Mesenchymal stem cell (in vitro differentiated cells and primary cell): ENCODE measurements at regions not wholly inside any gene's neighbourhood (a gene's known extent, or its start where the extent isn't known, plus 50 kb on each side); places are given as distances from the start of the nearest gene placed in this dataset.

Experiments
- DNase-seq: peaks from one replicate; pipeline ENCODE4 v3.0.0-alpha.2; 2013
- H2AFZ ChIP-seq: one replicate; pipeline ENCODE4 v1.6.1; 2013; ENCODE audit warnings: low read depth, mild to moderate bottlenecking, control low read depth, inconsistent platforms, low read length, moderate library complexity
- H2AK5ac ChIP-seq: 2 replicates; pipeline ENCODE4 v1.6.1; 2013; ENCODE audit warnings: low read length, moderate library complexity, mild to moderate bottlenecking, inconsistent platforms; ENCODE audit not compliant: severe bottlenecking
- H2BK120ac ChIP-seq: one replicate; pipeline ENCODE4 v1.6.1; 2013; ENCODE audit warnings: low read depth, mild to moderate bottlenecking, inconsistent platforms, low read length, moderate library complexity
- H2BK12ac ChIP-seq, 2 experiments: one replicate each; pipeline ENCODE4 v1.6.1; 2013; ENCODE audit warnings: inconsistent platforms in 2 of 2, low read length in 2 of 2, mild to moderate bottlenecking in 2 of 2, moderate library complexity in 2 of 2, control low read depth in 1 of 2
- H2BK15ac ChIP-seq: one replicate; pipeline ENCODE4 v1.6.1; 2013; ENCODE audit warnings: mild to moderate bottlenecking, low read depth, inconsistent platforms; ENCODE audit not compliant: poor library complexity, severe bottlenecking
- H2BK5ac ChIP-seq: 2 replicates; pipeline ENCODE4 v1.6.1; 2013; ENCODE audit warnings: low read depth, mild to moderate bottlenecking, low read length, control low read depth, inconsistent platforms; ENCODE audit not compliant: poor library complexity, severe bottlenecking
- H3K14ac ChIP-seq, 2 experiments: one replicate each; pipeline ENCODE4 v1.6.1; 2013; ENCODE audit warnings: inconsistent platforms in 2 of 2, low read length in 2 of 2, control low read depth in 1 of 2, mild to moderate bottlenecking in 1 of 2, moderate library complexity in 1 of 2
- H3K18ac ChIP-seq, 2 experiments: one replicate each; pipeline ENCODE4 v1.6.1; 2013; ENCODE audit warnings: inconsistent platforms in 2 of 2, low read length in 2 of 2, control low read depth in 1 of 2, low read depth in 1 of 2, mild to moderate bottlenecking in 1 of 2
- H3K23ac ChIP-seq, 2 experiments: one replicate each; pipeline ENCODE4 v1.6.1; 2013; ENCODE audit warnings: inconsistent platforms in 2 of 2, low read length in 2 of 2, mild to moderate bottlenecking in 2 of 2, moderate library complexity in 2 of 2, control low read depth in 1 of 2
- H3K27ac ChIP-seq: 2 replicates; pipeline ENCODE4 v1.5.1; 2013; ENCODE audit warnings: mild to moderate bottlenecking, moderate library complexity, low read length, control low read depth, inconsistent platforms; ENCODE audit not compliant: poor library complexity, severe bottlenecking
- H3K27me3 ChIP-seq, 2 experiments: 2 replicates each; pipeline versions ENCODE4 v1.6.1 to v1.7.0; 2013; ENCODE audit warnings: low read length in 2 of 2, mild to moderate bottlenecking in 2 of 2, moderate library complexity in 2 of 2, control low read depth in 1 of 2, inconsistent platforms in 1 of 2; ENCODE audit not compliant: control insufficient read depth in 1 of 2, insufficient read depth in 1 of 2
- H3K36me3 ChIP-seq, 2 experiments: 2 replicates each; pipeline versions ENCODE4 v1.6.1 to v1.7.0; 2013; ENCODE audit warnings: low read length in 2 of 2, control low read depth in 1 of 2, inconsistent platforms in 1 of 2, low read depth in 1 of 2, mild to moderate bottlenecking in 1 of 2; ENCODE audit not compliant: insufficient read depth in 2 of 2, control insufficient read depth in 1 of 2
- H3K4ac ChIP-seq, 2 experiments: one replicate each; pipeline ENCODE4 v1.6.1; 2013; ENCODE audit warnings: inconsistent platforms in 2 of 2, low read length in 2 of 2, mild to moderate bottlenecking in 2 of 2, moderate library complexity in 2 of 2, control low read depth in 1 of 2, low read depth in 1 of 2
- H3K4me1 ChIP-seq: 2 replicates; pipeline ENCODE4 v1.6.1; 2013; ENCODE audit warnings: low read depth, low read length, control low read depth; ENCODE audit not compliant: control insufficient read depth, insufficient read depth
- H3K4me2 ChIP-seq: 2 replicates; pipeline ENCODE4 v1.6.1; 2013; ENCODE audit warnings: low read length, mild to moderate bottlenecking, inconsistent platforms; ENCODE audit not compliant: poor library complexity, severe bottlenecking
- H3K4me3 ChIP-seq, 2 experiments: 2 replicates each; pipeline versions ENCODE4 v1.5.1 to v1.7.0; 2013; ENCODE audit warnings: low read length in 2 of 2, mild to moderate bottlenecking in 2 of 2, control low read depth in 1 of 2, low read depth in 1 of 2; ENCODE audit not compliant: insufficient read depth in 1 of 2
- H3K79me1 ChIP-seq: replicated peaks from 2 replicates; pipeline ENCODE4 v1.6.1; 2013; ENCODE audit warnings: mild to moderate bottlenecking, control low read depth, low read length, inconsistent platforms; ENCODE audit not compliant: poor library complexity, severe bottlenecking
- H3K9ac ChIP-seq: 2 replicates; pipeline ENCODE4 v1.7.0; 2013; ENCODE audit warnings: mild to moderate bottlenecking, low read length, moderate library complexity
- H3K9me3 ChIP-seq: 2 replicates; pipeline ENCODE4 v1.7.0; 2013; ENCODE audit warnings: mild to moderate bottlenecking, low read length; ENCODE audit not compliant: control insufficient read depth
- H4K8ac ChIP-seq: one replicate; pipeline ENCODE4 v1.6.1; 2013; ENCODE audit warnings: inconsistent platforms, mild to moderate bottlenecking, low read length, moderate library complexity
- H4K91ac ChIP-seq: one replicate; pipeline ENCODE4 v1.6.1; 2013; ENCODE audit warnings: mild to moderate bottlenecking, low read length, inconsistent platforms
- WGBS: methylation state at CpG from one replicate; pipeline ENCODE4 v1.1.7; 2013; ENCODE audit warnings: mixed read lengths; 5-methylcytosine and 5-hydroxymethylcytosine counted together

DNA sequence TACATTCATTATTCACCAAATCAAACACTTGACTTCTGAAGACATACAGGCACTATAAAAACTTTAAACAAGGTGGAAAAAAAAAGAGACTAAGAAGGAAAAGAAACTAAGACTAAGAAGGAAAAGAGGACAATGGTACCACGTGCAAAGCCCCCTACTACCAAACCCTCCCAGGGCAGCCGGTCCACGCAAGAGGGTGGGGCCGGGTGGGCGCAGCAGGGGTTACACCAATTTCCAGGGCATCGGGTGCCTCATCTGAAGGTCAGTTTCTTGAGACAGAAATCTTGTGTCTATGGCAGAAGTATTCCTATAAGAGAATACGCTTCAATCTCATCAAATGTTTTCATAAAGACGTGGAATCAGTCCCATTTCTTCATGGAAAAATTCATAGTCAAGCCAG is 131.5 kb downstream of the NUFIP1 start:
- no peak for DNase-seq
- Histone ChIP-seq H2AFZ (no peak overlapping the region), H3K23ac (no peak overlapping the region), H3K4me2 (no peak overlapping the region), H4K8ac (no peak overlapping the region), H4K91ac (no peak overlapping the region), H2BK5ac (no peak overlapping the region), H3K4me1 (peaks cover 9% of the 10 kb centered on the region), H3K4ac (no peak overlapping the region), H3K4me3 (no peak overlapping the region), H3K79me1 (no peaks in the 10 kb centered on the region), H3K27ac (no peak overlapping the region), H2BK12ac (no peak overlapping the region), H3K27me3 (no peaks in the 10 kb centered on the region), H2BK120ac (no peak overlapping the region), H3K18ac (no peak overlapping the region), H3K36me3 (no peaks in the 10 kb centered on the region), H3K9ac (no peak overlapping the region), H2BK15ac (no peak overlapping the region), H3K9me3 (no peaks in the 10 kb centered on the region), H2AK5ac (no peak overlapping the region), H3K14ac (no peak overlapping the region)
- 81% methylated on average over 4 of the region's 8 CpGs for WGBS

- Histone ChIP-seq H2BK12ac (no peak overlapping the region), H3K27me3 (no peaks in the 10 kb centered on the region), H3K9ac (no peak overlapping the region), H3K9me3 (no peaks in the 10 kb centered on the region), H2BK120ac (no peak overlapping the region), H3K36me3 (no peaks in the 10 kb centered on the region), H3K4me2 (no peak overlapping the region), H4K91ac (no peak overlapping the region), H2BK15ac (no peak overlapping the region), H3K4me1 (peaks cover 9% of the 10 kb centered on the region), H3K4ac (no peak overlapping the region), H3K18ac (no peak overlapping the region), H3K4me3 (no peak overlapping the region), H3K23ac (no peak overlapping the region), H3K14ac (no peak overlapping the region), H4K8ac (no peak overlapping the region), H2AFZ (no peak overlapping the region), H2BK5ac (no peak overlapping the region), H2AK5ac (no peak overlapping the region), H3K79me1 (no peaks in the 10 kb centered on the region), H3K27ac (no peak overlapping the region)
- 89% methylated on average over 3 of the region's 4 CpGs for WGBS
- DNase-seq: no peak
These were observed 132.2 kb downstream of the NUFIP1 start for GRCh38 chr13:44857061-44857460.

- H3K4me1 ChIP-seq: peaks cover 9% of the 10 kb centered on the region
- no peak overlapping the region for H2BK12ac ChIP-seq
- H3K4me3 ChIP-seq: no peak overlapping the region
- H2AK5ac ChIP-seq: peak overlapping the region; percentile 28
- H3K9ac ChIP-seq: no peak overlapping the region
- no peak overlapping the region for H3K14ac ChIP-seq
- no peak overlapping the region for H3K27ac ChIP-seq
- H3K18ac ChIP-seq: no peak overlapping the region
- no peak overlapping the region for H3K23ac ChIP-seq
- no peaks in the 10 kb centered on the region for H3K36me3 ChIP-seq
- no peak overlapping the region for H4K8ac ChIP-seq
- no peaks in the 10 kb centered on the region for H3K27me3 ChIP-seq
- 86% methylated on average over 4 of the region's 4 CpGs for WGBS
- H3K9me3 ChIP-seq: no peaks in the 10 kb centered on the region
- no peak overlapping the region for H2BK5ac ChIP-seq
- no peak overlapping the region for H4K91ac ChIP-seq
- DNase-seq: no peak
- H3K4me2 ChIP-seq: no peak overlapping the region
- H2BK120ac ChIP-seq: no peak overlapping the region
- no peak overlapping the region for H2AFZ ChIP-seq
- H3K79me1 ChIP-seq: no peaks in the 10 kb centered on the region
- peak overlapping the region; percentile 8 for H2BK15ac ChIP-seq
- H3K4ac ChIP-seq: no peak overlapping the region
These were observed 133.4 kb downstream of the NUFIP1 start for GRCh38 chr13:44855860-44856259.

- DNase-seq: no peak
- Histone ChIP-seq H2BK15ac (no peak overlapping the region), H4K8ac (no peak overlapping the region), H2BK120ac (no peak overlapping the region), H3K27ac (peak overlapping the region; percentile 21), H3K79me1 (no peaks in the 10 kb centered on the region), H3K27me3 (no peaks in the 10 kb centered on the region), H3K4me1 (peaks cover 10% of the 10 kb centered on the region), H3K4me2 (no peak overlapping the region), H3K18ac (no peak overlapping the region), H3K4ac (no peak overlapping the region), H3K23ac (no peak overlapping the region), H3K36me3 (no peaks in the 10 kb centered on the region), H3K4me3 (no peak overlapping the region), H2BK12ac (peak overlapping the region in 1 of 2 experiments; percentile 62), H2AFZ (no peak overlapping the region), H3K9ac (no peak overlapping the region), H2AK5ac (peak overlapping the region; percentile 21), H4K91ac (no peak overlapping the region), H2BK5ac (no peak overlapping the region), H3K14ac (no peak overlapping the region), H3K9me3 (no peaks in the 10 kb centered on the region)
- WGBS: 82% methylated on average over 8 of the region's 8 CpGs
These were observed 134.8 kb downstream of the NUFIP1 start for GRCh38 chr13:44854313-44855060.
